ENCODE measurements at regions not wholly inside any gene's neighbourhood (a gene's known extent, or its start where the extent isn't known, plus 50 kb on each side); places are given as distances from the start of the nearest gene placed in this dataset.

- WGBS, 2 donors = 71 to 81% methylated on average over 5 of the region's 5 CpGs
- TF ChIP-seq CTCF (IDR thresholded peaks at IDR 0.05) (no peak), POLR2A (IDR thresholded peaks at IDR 0.05) (no peak)
- no peak for DNase-seq (ENCODE audit: low spot score in 2 of 2)
- H3K4me3 ChIP-seq (ENCODE audit: low read depth, poor library complexity, severe bottlenecking) = no peak overlapping the region
- intact Hi-C loops (cut with DNase I; ENCODE audit: low total_unique reads) = no loop called here
These were observed 692.0 kb upstream of the IGFBP3 start for GRCh38 chr7:46613116-46613515.

DNA sequence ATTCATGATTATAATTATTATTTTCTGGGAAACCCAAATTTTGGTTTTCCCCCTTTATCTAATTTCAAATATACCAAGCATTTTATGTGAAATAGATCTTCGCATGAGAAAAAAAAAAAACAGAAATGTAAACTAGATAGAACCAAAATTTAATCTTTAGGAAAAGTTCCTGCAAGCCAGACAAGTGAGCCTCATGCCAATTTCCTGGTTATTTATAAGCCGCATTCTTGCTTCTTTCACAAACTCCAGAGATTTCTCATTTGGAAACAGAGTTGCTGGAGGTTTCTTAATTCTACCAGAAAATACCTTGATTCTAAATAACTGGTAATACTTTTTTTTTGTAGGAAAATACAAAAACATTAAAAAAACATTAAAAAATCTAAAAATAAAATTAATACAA, 690.4 kb upstream of the IGFBP3 start:
- no peak overlapping the region for H3K4me3 ChIP-seq (ENCODE audit: low read depth, poor library complexity, severe bottlenecking)
- no peak for DNase-seq (ENCODE audit: low spot score in 2 of 2)
- TF ChIP-seq CTCF (IDR thresholded peaks at IDR 0.05) (no peak), POLR2A (IDR thresholded peaks at IDR 0.05) (no peak)
- intact Hi-C loops (cut with DNase I; ENCODE audit: low total_unique reads) = no loop called here
- WGBS, 2 donors = 59 to 76% methylated on average over 2 of the region's 2 CpGs

- TF ChIP-seq CTCF (IDR thresholded peaks at IDR 0.05) (no peak), POLR2A (IDR thresholded peaks at IDR 0.05) (no peak)
- 20 to 37% methylated on average over 2 of the region's 2 CpGs for WGBS, 2 donors
- DNase-seq (ENCODE audit: low spot score in 2 of 2) = no peak
- intact Hi-C loops (cut with DNase I; ENCODE audit: low total_unique reads) = no loop called here
- H3K4me3 ChIP-seq (ENCODE audit: low read depth, poor library complexity, severe bottlenecking) = no peak overlapping the region
These were observed 689.7 kb upstream of the IGFBP3 start for GRCh38 chr7:46610746-46611145.

DNA sequence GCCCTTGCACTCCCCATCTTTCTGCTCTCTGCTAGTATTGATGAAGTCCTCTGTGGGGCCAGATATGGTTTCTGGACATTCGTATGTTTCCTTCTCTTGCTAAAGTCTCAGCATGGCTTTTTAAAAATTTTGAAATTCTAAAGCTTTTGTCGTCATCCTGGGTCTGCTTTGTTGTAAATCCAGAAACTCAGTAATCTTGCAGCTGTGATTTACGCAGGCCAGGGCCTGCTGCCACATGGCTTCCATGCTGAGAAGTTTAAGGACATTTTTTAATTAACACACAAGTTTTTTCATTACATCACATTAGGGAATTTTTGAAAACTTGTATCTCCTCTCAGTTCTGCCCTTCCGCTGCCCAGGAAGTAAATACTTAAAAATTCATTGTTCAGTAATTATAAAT, 686.1 kb upstream of the IGFBP3 start:
- WGBS, 2 donors = 75 to 80% methylated on average over 4 of the region's 4 CpGs
- TF ChIP-seq CTCF (IDR thresholded peaks at IDR 0.05) = no peak
- TF ChIP-seq POLR2A (IDR thresholded peaks at IDR 0.05) = no peak
- no peak for DNase-seq (ENCODE audit: low spot score in 2 of 2)

DNA sequence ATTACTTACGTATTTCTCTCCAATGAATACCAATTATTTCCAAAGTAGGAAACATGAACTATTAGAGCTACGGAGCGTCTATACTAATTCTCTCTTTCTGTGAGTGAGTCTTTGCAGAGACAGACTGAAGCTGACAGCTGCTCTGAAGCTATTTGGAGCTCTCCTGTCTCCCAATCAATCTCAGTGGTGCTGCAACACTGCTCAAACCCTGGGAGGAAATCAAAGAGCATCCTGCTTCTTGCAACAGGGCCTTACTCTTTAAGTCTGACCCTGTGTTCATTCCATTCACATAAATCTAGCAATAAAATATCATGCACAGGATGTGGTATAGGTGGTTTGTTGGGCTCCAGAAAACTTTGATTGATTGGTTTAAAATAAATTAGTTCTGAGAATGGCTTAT, 685.7 kb upstream of the IGFBP3 start:
- no peak for TF ChIP-seq POLR2A (IDR thresholded peaks at IDR 0.05)
- TF ChIP-seq CTCF (IDR thresholded peaks at IDR 0.05) = no peak
- no peak overlapping the region for H3K4me3 ChIP-seq (ENCODE audit: low read depth, poor library complexity, severe bottlenecking)
- no peak for DNase-seq (ENCODE audit: low spot score in 2 of 2)
- WGBS, 2 donors = 93 to 98% methylated on average over 3 of the region's 3 CpGs
- intact Hi-C loops (cut with DNase I; ENCODE audit: low total_unique reads) = no loop called here

More for the DNA sequence above, 686.1 kb upstream of the IGFBP3 start:
- intact Hi-C loops (cut with DNase I; ENCODE audit: low total_unique reads) = no loop called here
- H3K4me3 ChIP-seq (ENCODE audit: low read depth, poor library complexity, severe bottlenecking) = no peak overlapping the region

DNA sequence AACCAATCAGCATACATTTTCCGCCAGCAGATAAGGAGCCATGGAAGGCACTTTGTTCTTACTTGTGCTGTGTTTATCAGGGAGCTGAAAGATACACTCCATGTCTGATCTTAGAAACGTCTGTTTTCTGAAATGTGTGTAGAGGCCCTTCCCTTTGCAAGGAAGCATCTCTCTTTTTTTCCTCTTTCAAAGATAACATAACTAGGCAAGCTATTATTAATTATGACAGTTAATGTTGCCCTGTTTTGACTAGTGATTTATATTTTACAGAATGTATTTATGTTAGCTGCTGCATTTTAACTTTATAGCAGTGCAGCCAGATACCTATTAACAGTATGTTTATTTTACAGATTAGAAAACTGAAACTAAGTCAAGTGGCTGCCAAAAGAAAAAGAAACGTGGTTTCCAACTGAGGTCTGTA, 683.2 kb upstream of the IGFBP3 start:
- TF ChIP-seq POLR2A (IDR thresholded peaks at IDR 0.05) (no peak), CTCF (IDR thresholded peaks at IDR 0.05) (no peak)
- intact Hi-C loops (cut with DNase I; ENCODE audit: low total_unique reads) = no loop called here
- WGBS, 2 donors = 39 to 45% methylated on average over 3 of the region's 3 CpGs
- no peak for DNase-seq (ENCODE audit: low spot score in 2 of 2)
- H3K4me3 ChIP-seq (ENCODE audit: low read depth, poor library complexity, severe bottlenecking) = no peak overlapping the region
